HG03103 (cell line): ENCODE measurements at regions not wholly inside any gene's neighbourhood (a gene's known extent, or its start where the extent isn't known, plus 50 kb on each side); places are given as distances from the start of the nearest gene placed in this dataset.
"Not testable (repeated sequence)": the region's sequence is repeated elsewhere in the genome, so short reads cannot be mapped to it uniquely, and the experiment has no call there.

Experiments used
- ATAC-seq: cut with Tn5 transposase; IDR thresholded peaks from one replicate; pipeline ENCODE4 v1.9.1; 2021; ENCODE audit warnings: low read depth; ENCODE audit not compliant: unreplicated experiment

DNA sequence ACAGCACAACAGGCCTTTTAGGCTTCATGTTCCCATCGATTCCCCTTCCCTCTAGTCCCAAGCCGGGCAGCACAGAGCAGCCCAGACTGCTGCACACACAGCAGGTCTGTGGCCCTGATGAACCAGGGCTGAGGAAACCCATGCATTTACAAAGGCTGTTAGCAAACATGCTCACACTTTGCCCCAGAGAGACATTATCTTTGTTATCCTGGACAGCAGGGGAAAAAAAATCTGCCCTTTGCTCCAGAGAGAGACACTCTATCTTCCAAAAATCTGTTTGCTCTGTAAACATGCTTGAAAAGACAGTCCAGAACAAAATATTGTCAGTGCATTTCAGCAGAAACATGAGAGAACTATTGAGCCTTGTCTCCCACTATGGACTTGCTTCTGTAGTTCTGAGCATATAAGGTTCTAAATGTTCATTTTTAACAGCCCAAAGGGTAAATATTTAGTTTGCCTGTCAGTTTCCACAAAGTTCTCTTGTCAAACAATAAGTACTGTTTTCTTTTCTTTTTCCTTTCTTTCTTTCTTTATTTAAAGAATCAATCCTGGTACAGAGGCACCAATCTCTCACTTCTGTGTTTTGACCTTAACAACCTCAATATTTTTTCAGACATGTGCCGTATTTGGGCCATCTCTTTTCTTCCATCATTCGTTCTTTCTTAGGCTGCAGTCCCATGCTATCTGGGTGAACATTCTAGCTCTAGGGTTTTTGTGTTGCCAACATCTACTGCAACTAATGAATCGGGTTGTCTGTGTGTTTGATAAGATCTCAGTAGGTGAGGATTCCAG lies 468.0 kb downstream of the EPM2A start:
- ATAC-seq = no peak

DNA sequence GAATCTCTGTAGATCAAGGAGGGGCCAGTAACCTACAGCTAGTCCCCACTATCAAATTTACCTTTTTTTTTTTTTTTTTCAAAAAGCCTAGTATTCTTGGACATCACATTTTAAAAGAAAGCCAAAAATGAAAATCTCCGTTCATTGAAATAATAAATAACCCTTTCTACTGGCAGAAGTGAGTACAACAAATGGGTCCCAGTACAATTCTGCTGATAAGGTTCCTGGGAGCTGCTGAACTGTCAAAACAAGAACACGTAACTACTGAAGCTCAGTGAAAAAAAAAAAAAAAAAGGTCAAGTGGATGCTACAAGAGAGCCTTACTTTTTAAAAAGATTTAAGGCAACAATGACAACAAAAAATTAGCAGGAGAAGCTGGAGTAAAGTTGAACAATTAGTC lies 464.9 kb downstream of the EPM2A start:
- no peak for ATAC-seq

DNA sequence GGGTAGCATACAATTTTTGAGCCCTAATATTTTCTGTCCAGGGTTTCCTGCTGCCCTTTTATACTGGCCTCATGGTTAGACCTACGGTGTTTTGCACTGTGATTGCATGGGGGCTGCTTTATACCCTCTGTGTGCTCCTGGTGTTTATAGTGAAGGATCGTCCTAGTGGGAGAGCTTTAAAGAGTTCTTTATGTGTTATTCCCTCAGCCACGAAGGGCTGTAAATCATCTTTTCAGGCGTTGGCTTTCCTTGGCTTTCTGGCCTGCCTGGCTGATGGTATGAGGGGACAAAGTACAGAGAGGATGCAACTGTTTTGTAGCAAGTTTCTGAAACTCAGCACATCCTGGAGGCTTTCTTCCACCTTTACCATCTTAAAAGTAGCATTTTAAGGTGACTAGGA lies 464.3 kb downstream of the EPM2A start:
- no peak for ATAC-seq

DNA sequence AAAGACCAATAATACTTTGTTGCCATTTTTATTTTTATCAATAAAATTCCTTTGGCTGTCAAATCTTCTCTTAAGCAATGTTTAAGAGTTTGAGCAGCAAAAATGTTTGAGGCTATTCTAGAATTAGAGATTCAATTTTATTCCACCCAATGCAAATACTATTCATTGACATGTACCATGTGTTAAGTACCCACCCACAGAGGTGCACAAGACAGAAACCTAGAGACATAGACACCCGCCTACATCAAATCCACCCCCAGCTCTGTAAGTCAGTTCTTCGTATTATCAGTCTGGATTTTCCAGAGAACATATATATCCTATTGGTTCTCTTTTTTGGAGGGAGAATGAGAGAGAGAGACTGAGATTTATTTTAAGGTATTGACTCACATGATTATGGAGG lies 463.7 kb downstream of the EPM2A start:
- ATAC-seq = no peak

DNA sequence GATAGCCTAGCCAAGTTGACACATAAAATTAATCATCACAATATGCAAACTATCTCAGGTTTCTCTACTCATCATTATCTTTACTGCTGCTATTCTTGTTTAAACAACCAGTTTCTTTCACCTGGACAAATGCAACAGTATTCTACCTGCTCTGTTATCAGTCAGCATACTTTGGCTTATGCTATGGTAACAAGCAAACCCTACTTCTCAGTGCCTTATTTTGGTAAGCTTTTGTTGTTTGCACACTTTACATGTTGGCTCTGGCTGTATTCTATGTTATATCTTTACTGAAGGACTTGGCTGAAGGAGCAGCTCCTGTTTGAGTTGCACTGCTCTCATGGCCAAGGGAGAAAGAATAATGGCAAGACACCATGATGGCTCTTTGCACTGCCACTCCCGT lies 463.1 kb downstream of the EPM2A start:
- no peak for ATAC-seq

DNA sequence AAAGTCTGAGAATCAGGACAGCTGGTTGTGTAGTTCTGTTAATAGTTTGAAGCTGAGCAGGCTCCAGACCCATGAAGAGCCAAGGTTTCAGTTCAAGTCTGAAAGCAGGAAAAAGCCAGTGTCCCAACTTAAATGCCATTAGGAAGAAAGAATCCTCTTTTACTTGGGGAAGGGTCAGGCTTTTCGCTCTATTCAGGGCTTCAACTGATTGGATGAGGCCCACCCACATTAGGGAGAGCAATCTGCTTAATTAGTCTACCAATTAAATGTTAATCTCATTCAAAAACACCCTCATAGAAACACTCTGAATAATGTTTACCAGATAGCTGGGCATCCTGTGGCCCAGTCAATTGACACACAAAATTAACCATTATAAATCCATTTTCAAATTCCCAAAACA lies 462.2 kb downstream of the EPM2A start:
- ATAC-seq = no peak

DNA sequence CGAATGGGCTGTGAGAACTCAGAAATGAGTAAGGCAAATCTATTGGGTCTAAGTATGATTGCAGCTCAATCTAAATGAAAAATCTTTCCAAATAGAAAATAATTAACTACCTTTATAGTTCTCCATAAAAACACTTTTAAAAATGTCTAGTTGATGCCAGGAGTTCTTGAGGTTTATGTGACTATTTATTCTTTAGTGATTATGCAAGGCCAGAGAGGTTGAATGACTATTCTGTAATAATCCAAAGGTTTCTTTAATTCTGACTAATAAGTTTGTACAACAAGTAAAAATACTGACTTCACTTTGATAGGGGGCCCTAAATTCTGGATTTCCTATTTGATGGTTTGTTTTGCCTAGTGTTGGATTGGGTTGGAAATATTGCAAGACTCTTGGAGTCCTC lies 461.2 kb downstream of the EPM2A start:
- no peak for ATAC-seq

DNA sequence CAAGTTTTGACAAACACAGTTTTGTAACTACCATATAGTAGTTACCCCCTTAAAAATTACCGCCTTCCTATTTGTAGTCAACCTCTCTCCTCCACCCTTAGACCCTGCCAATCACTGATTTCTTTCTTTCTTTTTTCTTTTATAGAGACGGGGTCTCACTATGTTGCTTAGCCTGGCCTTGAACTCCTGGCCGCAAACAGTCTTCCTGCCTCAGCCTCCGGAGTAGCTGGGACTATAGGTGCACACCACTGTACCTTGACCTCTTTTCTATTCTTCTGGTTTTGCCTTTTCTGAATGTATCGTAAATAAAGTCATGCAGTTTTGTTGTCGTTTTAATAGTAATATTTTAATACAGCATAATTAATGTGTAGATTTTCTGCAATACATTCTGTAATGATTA lies 460.3 kb downstream of the EPM2A start:
- ATAC-seq = no peak

DNA sequence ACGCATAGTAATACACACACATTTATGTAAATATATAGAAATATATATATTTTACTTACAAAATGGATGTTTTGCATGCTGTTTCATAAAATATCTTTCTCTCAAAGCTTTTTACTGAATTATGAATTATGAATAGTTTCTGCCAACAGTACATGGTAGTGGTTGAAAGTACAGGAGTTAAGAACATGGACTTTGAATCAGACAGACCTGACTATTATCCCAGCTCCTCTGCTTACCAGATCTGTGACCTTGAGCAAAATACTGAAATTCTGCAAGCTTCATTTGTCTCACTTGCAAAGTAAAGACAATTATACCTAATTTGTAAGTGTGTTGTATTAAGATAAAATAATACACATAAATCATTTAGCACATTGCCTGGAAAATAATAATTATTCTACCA lies 459.5 kb downstream of the EPM2A start:
- no peak for ATAC-seq

DNA sequence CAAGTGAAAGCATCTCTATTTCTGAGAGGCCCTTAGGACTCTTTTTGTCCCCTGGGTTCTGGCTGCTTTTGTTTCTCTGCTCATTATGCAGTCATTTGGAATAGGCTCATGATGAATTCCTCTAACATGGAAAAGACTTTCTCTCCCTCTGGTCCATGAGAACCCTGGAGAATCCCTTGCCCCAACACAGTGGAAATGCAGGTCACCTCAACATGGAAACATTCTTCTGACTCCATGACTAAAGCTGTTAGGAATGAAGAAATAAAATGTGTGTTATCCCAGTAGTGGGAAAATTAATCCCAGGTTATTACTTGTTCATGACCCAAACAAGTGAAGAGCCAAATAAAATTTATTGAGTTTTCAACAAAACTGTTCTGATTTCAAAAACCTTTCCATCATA lies 458.6 kb downstream of the EPM2A start:
- ATAC-seq = no peak

DNA sequence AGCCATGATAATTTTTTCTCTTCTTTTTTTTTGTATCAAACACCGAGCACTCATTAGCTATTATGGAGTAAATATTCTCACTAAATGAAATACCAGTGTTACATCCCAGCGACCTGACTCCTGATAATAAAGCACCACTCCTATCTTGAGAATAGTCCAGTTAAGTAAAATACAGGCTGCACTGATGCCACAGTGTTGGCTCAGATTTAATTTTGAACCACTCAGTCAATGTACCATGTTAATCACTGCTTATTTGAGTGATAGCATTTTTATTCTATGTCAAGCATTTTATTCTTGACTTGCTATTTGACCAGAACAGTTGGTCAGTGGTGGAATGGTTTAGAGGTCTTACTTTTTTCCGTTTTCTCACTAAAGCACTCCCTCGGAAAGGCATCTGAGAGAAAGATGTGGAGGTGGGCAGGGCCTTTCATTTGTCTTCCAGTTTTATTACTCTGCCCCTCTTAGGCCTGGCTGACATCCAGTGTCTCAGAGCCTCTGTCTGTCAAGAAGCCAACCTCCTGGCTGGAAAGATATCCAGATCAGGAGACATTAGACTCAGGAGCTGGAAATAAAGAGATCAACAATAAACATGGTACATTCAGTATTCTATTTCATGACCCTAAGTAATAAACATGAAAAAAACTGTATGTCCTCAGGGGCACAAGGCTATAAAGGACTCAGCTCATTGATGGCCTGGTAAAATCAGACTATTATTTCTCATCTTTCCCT lies 457.8 kb downstream of the EPM2A start:
- ATAC-seq = no peak

DNA sequence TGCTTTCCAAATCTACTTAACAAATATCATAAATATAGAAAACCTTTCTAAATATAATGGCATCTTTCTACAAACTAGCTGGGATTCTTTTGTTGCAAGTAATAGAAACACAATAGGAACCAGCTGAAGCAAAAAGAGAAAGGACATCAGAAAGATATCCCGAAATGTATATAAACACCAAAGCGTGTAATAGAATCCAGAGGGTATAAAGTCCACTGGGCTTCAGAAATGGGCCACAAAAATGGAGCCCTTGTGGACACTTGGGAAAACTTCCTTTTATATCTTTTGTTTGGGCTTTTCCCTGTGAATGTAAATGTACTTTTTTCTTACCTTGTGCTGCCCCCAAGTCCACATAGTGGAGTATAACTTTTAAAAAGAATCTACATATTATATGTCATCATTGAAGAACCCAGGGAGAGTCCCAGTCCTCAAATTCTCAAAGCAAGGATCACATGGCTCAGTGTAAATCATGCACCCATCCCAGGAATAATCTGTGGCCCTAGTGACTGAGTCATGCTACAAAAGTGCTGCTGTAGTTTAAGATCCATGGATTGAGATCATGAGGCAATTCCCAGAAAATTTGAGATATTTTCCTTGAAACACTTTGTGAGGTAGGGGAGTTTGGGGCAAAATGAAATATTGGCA lies 457.0 kb downstream of the EPM2A start:
- no peak for ATAC-seq

DNA sequence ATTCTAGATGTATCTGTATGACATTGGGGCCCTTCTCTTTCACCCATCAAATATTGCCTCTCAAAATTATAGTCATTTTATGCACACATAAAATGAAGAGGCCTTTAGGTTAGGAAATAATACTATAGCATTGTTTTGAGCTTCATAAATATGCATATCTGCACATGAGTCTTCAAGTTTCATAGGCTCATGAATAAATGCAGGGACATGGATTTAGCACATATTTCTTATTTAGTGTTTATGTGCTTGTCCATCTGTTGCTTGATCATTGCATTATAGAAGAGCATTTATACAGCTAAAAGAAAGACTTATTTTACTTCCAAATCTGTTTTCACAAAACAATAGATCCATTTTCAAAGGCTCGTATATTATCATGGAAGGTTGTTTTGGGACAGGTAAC lies 455.8 kb downstream of the EPM2A start:
- no peak for ATAC-seq

DNA sequence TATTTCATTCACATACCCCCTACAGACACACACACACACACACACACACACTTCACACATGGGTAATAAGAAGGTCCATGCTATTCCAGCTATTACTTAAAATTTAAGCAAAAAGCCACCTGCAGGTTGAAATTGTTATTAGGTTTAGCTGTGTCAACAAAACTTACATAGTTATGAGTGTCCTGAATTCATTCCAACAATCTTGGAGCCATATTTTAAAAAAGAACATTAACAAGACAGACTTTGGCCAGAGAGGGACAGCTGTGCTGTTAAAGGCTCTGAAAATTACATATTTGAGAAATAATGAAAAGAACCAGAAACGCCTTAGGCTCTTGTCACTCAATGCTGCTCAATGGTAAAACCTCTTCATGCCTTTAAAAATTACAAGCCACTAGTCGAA lies 455.3 kb downstream of the EPM2A start:
- no peak for ATAC-seq

DNA sequence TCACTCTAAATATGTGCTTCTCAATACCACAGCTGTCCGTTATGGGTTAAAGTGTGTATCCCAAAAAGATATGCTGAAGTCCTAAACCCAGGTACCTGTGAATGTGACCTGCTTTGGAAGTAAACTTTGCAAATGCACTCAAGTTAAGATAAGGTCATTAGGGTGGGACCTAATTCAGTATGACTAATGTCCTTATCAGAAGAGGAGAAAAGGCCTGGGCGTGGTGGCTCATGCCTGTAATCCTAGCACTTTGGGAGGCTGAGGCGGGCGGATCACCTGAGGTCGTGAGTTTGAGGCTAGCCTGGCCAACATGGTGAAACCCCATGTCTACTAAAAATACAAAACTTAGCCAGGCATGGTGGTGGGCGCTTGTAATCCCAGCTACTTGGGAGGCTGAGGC lies 452.1 kb downstream of the EPM2A start:
- ATAC-seq = not testable (repeated sequence)

DNA sequence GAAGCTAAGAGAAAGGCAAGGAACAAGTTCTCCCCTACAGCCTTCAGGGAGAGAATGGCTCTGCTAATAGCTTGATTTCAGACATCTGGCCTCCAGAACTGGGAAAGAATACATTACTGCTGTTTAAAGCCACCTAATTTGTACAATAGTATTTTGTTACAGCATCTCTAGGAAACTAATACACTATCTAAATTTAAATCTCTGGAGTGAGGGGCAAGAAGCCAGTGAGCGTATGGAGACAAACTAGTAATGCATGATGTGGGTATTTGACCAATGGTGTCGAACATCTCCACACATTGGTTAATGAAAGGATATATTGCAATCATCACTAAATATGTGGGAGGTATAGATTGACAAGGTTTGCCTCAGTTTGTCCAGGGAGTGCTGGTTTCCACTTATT lies 451.5 kb downstream of the EPM2A start:
- ATAC-seq = no peak

DNA sequence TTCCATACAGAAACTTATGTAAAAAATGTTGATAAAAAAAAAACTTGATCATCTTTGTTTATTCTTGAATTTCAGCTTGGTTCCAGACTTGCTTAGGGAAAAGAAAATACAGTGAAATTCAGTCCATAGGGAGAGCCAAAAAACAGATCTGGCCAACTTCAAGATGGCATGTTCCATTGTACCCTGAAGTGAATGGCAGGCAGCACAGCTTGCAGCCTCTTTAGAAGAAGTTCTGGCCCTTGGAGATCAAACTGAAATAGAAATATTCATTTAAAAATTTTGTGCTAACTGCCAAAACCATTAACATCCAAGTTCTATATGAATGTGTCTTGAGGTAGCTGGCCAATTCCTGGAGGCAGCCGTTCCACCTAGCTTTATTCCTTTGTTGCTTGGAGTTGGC lies 448.4 kb downstream of the EPM2A start:
- no peak for ATAC-seq

DNA sequence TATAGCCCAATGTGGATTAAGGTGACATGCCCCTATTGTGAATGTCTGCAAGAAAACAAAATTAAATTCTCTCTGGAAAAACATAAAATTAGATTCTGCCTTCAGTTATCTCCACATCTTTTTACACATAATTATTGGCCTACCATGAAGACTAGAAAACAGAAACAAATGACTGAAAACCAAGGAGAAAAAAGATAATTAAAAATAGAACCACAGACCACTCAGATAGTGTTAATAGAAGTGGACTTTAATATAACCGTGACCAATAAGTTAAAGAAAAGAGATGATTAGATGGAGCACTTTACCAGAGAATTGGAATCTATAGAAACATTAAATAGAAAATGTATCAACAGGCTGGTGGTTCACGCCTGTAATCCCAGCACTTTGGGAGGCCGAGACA lies 445.7 kb downstream of the EPM2A start:
- no peak for ATAC-seq

DNA sequence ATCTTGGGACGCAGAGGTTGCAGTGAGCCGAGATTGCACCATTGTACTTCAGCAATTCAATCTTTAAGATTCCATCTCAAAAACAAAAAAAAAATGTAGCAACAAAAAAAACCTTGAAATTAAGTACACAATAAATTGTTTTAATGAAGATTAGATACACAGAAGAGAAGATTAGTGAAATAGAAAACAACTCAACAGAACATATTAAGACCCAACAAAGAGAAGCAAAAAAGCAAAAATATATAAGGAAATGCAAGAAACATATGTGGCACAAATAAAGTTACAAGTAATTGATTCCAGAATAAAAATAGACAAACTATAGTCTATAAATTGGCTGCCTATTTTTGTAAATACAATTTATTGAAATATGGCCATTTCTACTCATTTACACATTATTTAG lies 445.2 kb downstream of the EPM2A start:
- ATAC-seq = no peak

DNA sequence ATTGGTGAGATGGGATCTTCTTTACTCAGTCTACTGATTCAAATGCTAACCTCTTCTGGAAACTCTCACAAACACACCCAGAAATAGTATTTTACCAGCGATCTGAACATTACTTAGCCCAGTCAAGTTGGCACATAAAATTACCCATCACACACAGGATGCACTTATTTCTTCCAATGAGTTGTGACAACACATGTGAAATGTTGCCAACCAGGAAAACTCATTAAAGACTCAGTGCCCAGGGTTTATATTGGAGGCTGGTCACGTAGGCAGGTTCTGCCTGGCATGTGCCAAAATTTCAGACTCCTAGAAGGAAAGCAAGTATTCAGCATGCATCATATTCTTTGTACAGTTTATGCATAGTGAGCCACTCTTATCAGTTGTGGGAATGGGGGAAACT lies 443.3 kb downstream of the EPM2A start:
- no peak for ATAC-seq

DNA sequence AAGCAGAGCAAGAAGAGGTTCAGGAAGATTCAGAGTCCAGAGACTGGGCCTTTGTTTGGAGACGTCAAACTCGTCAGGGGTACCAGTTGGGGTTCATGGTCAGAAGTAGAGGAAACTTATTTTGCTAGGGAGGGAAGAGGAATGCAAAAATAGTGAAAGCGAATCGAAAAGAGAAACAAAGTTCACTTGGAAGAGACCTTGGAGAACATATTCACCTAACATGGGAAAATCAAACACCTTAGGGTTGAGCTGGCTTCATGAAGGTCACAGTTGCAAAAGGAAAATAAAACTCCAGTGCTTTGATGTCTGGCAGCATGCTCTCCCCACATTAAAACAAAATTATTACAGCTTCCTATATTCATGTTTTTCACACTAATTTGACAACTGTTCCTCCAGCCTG lies 440.4 kb downstream of the EPM2A start:
- no peak for ATAC-seq

DNA sequence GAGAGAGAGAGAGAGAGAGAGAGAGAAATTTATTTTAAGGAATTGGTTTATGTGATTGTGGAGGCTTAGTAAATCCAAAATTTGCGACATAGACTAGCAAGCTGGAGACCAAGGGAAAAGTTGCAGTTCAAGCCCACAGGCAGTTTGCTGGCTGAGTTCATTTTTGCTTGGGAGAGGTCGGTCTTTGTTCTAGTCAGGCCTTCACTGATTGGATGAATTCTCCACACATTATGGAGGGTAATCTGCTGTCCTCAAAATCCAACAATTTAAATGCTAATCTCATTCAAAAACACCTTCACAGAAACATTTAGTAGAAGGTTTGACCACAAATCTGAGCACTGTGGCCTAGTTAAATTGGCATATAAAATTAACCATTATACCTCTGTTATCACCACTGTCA lies 439.6 kb downstream of the EPM2A start:
- ATAC-seq = no peak
